CD4-positive, alpha-beta T cell treated with Interleukin-17A for 4 hours (primary cell): ENCODE measurements at regions not wholly inside any gene's neighbourhood (a gene's known extent, or its start where the extent isn't known, plus 50 kb on each side); places are given as distances from the start of the nearest gene placed in this dataset.
"Not testable (repeated sequence)": the region's sequence is repeated elsewhere in the genome, so short reads cannot be mapped to it uniquely, and the experiment has no call there.

Source experiments
- DNase-seq: peaks from one replicate; pipeline ENCODE4 v3.0.0-alpha.2; 2020; ENCODE audit warnings: mixed read lengths

GRCh38 chr2:121063471-121063870 is 221.5 kb downstream of the TFCP2L1 start:
- no peak for DNase-seq

DNA sequence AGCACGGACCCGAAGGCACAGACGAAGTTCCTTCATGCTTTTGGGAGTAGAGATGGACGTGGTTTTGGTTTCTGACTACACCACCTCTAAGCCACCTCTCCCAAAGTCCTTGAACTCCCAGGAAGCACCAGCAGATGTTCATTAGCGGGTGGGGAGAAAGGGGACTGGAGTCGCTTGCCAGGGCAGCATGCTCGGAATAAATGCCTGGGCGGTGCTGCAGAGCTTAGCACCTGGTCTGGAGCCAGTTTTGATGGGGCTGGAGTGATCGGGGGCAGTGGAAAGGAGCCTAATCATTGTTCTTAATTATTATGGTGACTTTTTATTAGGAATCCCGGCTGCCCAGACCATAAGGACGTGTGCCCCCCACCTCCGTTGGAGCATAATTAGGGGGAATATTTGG is 220.8 kb downstream of the TFCP2L1 start:
- no peak for DNase-seq

- no peak for DNase-seq
Observed at GRCh38 chr2:121065239-121065638, 219.8 kb downstream of the TFCP2L1 start.

DNA sequence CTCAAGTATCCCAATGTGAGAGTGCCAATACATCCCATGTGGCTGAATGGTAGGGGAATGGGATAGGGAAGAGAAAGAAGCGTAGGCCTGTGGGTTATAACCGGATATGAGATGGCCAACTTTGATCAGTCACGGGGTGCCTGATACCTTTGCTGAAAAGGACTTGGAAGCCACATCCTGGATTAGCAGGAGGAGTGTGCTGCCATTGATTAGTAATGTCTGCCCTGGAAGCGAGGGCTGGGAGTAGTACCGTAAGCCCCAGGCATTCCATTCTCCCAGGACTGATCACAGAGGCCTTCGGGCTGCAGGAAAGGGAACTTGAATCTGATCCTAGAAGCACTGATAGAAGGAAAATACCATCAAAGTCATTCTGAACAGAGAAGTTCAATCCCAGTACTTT is 218.5 kb downstream of the TFCP2L1 start:
- DNase-seq = no peak

- DNase-seq = no peak
Observed at GRCh38 chr2:121068851-121069250, 216.2 kb downstream of the TFCP2L1 start.

DNA sequence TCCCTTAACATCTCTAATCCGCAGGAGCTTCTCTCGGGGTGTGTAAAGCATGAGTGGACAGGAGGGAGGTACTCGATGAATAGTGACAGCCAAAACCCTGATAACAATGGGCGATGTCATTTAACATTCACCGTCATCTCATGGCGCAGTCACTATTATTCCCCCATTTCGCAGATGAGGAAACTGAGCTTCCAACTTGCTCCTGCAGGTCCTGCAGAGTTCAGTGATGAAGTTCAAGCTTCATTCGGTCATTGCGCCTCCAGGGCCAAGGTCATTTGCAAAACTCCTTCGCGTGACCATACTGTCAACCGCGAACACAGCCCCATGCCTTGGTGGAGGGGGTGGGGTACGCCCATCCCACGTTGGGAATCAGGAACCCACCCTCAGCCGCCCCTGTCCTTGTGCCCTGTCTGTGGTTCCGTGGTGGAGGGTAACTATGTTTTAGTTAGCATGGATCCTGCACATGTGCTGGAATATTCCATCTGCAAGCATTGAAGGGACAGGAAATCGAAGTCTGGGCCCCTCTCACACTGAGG is 215.5 kb downstream of the TFCP2L1 start:
- DNase-seq = no peak

DNA sequence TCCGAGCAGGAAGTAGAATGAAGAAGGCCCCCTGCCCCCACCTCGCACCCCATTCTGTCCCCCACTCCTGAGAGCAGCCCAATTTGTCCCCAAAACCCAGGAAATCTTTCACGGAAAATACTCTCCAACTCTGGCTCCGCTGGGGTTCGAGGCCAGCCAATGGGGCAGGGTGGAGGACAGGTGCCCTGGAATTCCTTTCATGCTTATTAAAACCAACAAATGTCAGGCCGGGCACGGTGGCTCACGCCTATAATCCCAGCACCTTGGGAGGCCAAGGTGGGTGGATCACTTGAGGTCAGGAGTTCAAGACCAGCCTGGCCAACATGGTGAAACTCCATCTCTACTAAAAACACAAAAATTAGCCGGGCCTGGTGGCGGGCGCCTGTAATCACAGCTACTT is 214.9 kb downstream of the TFCP2L1 start:
- not testable (repeated sequence) for DNase-seq

GRCh38 chr2:121071034-121071504 is 213.9 kb downstream of the TFCP2L1 start:
- no peak for DNase-seq

DNA sequence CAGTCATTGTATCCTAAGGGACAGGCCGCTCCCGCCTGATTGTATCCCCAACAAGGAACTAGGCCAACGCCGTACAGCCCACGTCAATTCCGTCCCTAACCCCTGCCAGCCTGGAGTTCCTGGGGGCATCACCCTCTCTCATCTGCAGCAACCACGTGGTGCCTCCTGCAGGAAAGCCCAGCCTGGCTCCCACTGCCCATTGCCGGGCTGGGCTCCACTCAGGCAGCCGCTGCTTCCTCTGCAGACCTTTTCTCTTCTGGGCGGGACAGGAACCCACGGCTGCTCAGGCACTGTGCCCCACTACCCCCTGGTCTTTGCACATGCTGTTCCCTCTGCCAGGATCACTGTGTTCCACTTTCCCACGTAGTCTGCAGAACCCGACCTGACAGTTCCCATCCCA is 212.2 kb downstream of the TFCP2L1 start:
- DNase-seq = no peak

- no peak for DNase-seq
Observed at GRCh38 chr2:121073320-121074210, 211.4 kb downstream of the TFCP2L1 start.

- DNase-seq = no peak
Observed at GRCh38 chr2:121074293-121074932, 210.6 kb downstream of the TFCP2L1 start.

- DNase-seq = no peak
Observed at GRCh38 chr2:121075006-121075551, 209.9 kb downstream of the TFCP2L1 start.

DNA sequence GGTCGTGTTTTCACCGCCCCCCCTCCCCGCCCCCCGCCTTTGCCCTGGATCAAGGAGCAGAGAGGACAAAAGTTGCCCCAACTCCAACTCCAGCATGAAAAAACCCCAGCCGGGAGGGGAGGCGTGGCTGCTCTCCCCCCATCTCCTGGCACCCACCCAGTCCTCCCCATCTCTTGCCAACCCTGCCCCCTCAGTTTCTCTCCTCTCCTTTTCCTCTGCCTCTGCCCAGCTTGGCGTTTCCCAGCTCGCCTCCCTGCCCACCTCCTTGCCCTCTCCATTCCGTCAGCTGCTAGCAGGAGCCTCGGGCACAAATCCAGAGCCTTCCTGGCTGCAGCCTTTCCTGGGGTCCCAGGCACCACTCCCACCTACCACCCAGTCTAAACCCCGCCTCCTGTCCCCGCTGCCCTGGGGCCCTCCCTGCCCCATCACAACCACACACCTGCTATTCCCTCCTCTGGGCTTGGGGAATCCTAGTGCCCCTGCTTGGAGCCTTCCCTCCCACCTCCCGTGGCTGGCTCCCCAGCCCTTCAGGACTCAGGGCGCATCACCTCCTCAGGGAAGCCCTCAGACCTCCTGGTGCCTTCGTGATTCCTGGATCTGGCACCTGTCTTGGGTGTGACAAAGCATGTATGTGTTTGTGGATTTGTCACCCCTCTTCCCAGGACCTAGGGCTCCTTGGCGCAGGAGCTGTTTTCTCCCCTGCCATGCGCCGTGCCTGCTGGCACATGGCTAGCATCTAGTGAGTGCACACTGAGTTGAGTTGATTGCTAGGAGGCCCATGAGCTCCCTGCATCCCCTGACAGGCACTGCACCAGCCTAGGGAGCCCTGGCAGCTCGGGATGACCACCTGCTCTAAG is 209.1 kb downstream of the TFCP2L1 start:
- no peak for DNase-seq

- DNase-seq = no peak
Observed at GRCh38 chr2:121076498-121076820, 208.5 kb downstream of the TFCP2L1 start.

DNA sequence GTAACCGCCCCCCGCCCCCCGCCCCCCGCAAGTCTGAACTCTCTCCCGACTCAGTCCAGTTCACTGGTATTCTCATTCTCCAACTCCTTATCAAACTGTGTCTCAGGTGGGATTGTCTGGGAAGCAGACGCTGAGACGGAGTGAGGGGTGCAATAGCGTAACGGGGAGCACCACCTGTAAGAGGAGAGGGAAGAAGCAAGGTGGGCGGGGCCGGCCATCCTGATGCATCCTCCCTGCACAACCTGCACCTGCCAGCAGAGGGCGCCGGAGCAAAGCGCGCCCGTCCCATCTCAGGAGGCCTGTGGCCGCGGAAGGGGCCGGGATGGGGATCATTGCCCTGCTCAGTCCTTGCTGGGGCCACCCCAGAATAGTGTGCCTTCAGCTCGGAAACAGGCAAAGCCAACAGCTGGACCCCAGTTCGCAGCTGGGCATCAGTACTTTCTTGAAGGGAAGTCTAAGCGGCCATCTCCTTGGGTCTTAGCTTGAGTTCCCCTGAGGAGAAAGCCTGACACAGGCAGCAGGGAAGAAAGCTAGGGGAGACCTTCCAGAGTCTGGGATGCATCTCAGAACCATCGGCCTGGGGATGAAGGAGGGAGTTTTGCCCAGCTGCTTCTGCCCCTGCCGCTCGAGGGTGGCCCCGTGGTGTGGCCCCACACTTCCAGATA is 208.0 kb downstream of the TFCP2L1 start:
- peak; percentile 65 for DNase-seq

GRCh38 chr2:121078899-121079298 is 206.1 kb downstream of the TFCP2L1 start:
- DNase-seq = no peak

DNA sequence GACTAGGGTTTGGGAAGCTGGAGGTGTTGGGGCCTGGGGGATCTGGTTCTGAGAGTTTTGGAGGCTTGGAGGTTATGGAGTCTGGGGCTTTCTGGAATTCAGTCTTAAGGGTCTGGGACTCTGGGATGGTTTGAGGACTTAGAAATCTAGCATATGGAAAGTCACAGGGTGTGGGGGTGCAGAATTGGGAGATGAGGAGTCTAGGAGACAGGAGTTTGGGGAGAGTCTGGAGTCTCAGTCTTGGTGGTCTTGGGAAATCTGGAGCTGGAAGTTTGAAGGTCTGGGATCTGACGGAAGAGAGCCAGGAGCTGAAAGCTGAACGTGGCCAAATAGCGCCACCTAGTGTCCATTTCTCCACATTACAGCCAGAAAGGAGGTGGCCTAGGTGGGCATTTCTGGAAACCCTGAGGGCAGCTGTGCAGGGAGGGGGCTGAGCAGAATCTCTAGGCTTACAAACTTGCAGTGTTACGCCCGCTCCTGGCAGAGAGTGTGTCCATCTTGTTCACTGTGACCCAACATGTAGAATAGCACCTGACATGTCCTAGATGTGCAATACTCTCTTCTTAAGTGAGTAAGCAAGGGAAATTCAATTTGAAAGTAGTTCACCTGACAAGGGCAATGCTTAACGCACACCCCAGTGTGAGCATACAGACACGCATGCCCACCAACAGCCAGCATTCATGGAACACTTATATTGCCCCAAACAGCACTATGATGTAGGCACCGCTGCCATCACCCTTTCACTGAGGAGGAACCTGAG is 204.8 kb downstream of the TFCP2L1 start:
- DNase-seq = peak; percentile 50

DNA sequence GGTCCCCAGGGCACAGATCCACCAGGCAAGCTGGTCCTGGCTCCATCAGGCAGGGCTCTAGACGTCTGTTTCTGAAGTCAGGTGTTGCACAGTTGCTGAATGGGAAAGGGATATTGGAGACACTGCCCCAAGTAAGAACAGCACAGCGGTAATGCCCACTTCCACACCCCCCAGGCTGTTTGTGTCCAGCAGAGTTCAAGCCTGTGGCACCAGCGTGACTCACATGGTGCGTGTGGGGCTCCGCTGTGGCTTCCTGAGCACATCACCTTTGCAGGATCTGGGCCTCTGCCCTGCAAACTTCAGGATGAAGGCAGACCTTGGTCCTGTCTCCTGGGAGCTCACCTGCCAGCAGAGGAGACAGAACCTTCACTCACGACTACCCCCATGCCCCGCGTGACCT is 203.3 kb downstream of the TFCP2L1 start:
- DNase-seq = no peak

GRCh38 chr2:121082191-121082590 is 202.8 kb downstream of the TFCP2L1 start:
- no peak for DNase-seq

- no peak for DNase-seq
Observed at GRCh38 chr2:121084130-121084680, 200.8 kb downstream of the TFCP2L1 start.

GRCh38 chr2:121085801-121086200 is 199.2 kb downstream of the TFCP2L1 start:
- DNase-seq = no peak
